ENCODE measurements at regions not wholly inside any gene's neighbourhood (a gene's known extent, or its start where the extent isn't known, plus 50 kb on each side); places are given as distances from the start of the nearest gene placed in this dataset.
"Not testable (repeated sequence)": the region's sequence is repeated elsewhere in the genome, so short reads cannot be mapped to it uniquely, and the experiment has no call there.

- Histone ChIP-seq H3K9me3 (no peaks in the 10 kb centered on the region), H3K36me3 (no peaks in the 10 kb centered on the region), H3K4me1 (no peaks in the 10 kb centered on the region), H3K27ac (no peak overlapping the region), H3K4me3 (no peak overlapping the region), H3K27me3 (no peaks in the 10 kb centered on the region)
- no peak for ATAC-seq
- TF ChIP-seq, protein P1, sequence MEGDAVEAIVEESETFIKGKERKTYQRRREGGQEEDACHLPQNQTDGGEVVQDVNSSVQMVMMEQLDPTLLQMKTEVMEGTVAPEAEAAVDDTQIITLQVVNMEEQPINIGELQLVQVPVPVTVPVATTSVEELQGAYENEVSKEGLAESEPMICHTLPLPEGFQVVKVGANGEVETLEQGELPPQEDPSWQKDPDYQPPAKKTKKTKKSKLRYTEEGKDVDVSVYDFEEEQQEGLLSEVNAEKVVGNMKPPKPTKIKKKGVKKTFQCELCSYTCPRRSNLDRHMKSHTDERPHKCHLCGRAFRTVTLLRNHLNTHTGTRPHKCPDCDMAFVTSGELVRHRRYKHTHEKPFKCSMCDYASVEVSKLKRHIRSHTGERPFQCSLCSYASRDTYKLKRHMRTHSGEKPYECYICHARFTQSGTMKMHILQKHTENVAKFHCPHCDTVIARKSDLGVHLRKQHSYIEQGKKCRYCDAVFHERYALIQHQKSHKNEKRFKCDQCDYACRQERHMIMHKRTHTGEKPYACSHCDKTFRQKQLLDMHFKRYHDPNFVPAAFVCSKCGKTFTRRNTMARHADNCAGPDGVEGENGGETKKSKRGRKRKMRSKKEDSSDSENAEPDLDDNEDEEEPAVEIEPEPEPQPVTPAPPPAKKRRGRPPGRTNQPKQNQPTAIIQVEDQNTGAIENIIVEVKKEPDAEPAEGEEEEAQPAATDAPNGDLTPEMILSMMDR (IDR thresholded peaks at IDR 0.05) = no peak
- TF ChIP-seq POLR2A (IDR thresholded peaks at IDR 0.05) = no peak
- no peak for TF ChIP-seq EP300 (IDR thresholded peaks at IDR 0.05)
- no peak for TF ChIP-seq POLR2AphosphoS5 (IDR thresholded peaks at IDR 0.05)
- 44 to 50% methylated on average over 1 of the region's 1 CpG for WGBS, 2 donors (ENCODE audit: low coverage in 1 of 2)
These were observed 997.2 kb downstream of the DIPK2A start for GRCh38 chr3:144968750-144969350.

DNA sequence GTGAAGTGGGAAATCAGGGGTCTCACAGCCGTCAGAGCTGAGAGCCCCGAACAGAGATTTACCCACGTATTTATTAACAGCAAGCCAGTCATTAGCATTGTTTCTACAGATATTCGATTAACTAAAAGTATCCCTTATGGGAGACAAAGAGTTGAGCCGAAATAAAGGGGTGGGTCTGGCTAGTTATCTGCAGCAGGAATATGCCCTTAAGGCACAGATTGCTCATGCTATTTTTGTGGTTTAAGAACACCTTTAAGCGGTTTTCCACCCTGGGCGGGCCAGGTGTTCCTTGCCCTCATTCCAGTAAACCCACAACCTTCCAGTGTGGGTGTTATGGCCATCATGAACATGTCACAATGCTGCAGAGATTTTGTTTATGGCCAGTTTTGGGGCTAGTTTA is 1012.9 kb downstream of the DIPK2A start:
- not testable (repeated sequence) for H3K27ac ChIP-seq, H3K4me1 ChIP-seq, H3K36me3 ChIP-seq, ATAC-seq, H3K4me3 ChIP-seq, H3K9me3 ChIP-seq, H3K27me3 ChIP-seq
- WGBS, 2 donors (ENCODE audit: low coverage in 1 of 2) = 97 to 100% methylated on average over 7 of the region's 7 CpGs

GRCh38 chr3:144989807-144990206 is 1018.2 kb downstream of the DIPK2A start:
- Histone ChIP-seq H3K4me1 (no peaks in the 10 kb centered on the region), H3K36me3 (no peaks in the 10 kb centered on the region), H3K9me3 (no peaks in the 10 kb centered on the region), H3K4me3 (no peak overlapping the region), H3K27ac (no peak overlapping the region), H3K27me3 (no peaks in the 10 kb centered on the region)
- TF ChIP-seq POLR2A (IDR thresholded peaks at IDR 0.05) (no peak), EP300 (IDR thresholded peaks at IDR 0.05) (no peak), POLR2AphosphoS5 (IDR thresholded peaks at IDR 0.05) (no peak)
- TF ChIP-seq, protein P1 (IDR thresholded peaks at IDR 0.05) = no peak
- no peak for ATAC-seq
- 18 to 68% methylated on average over 2 of the region's 2 CpGs for WGBS, 2 donors (ENCODE audit: low coverage in 1 of 2)

DNA sequence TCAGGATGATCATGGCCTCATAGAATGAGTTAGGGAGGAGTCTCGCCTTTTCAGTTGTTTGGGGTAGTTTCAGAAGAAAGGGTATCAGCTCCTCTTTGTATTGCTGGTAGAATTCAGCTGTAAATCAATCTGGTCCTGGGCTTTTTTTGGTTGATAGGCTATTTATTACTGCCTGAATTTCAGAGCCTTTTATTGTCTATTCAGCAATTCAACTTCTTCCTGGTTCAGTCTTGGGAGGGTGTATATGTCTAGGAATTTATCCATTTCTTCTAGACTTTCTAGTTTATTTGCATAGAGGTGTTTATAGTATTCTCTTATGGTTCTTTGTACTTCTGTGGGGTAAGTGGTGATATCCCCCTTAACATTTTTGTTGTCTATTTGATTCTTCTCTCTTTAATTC is 1024.2 kb downstream of the DIPK2A start:
- Histone ChIP-seq H3K9me3 (peaks cover 0 to 5% (median 0%) of the 10 kb centered on the region in 3 donors), H3K4me1 (no peaks in the 10 kb centered on the region), H3K36me3 (no peaks in the 10 kb centered on the region), H3K4me3 (no peak overlapping the region), H3K27me3 (no peaks in the 10 kb centered on the region), H3K27ac (no peak overlapping the region)
- ATAC-seq = no peak
- WGBS, 2 donors (ENCODE audit: low coverage in 1 of 2) = 57 to 93% methylated on average over 1 of the region's 1 CpG
- TF ChIP-seq POLR2A (IDR thresholded peaks at IDR 0.05) = no peak
- TF ChIP-seq, protein P1 (IDR thresholded peaks at IDR 0.05) = no peak
- TF ChIP-seq POLR2AphosphoS5 (IDR thresholded peaks at IDR 0.05) = no peak
- no peak for TF ChIP-seq EP300 (IDR thresholded peaks at IDR 0.05)

DNA sequence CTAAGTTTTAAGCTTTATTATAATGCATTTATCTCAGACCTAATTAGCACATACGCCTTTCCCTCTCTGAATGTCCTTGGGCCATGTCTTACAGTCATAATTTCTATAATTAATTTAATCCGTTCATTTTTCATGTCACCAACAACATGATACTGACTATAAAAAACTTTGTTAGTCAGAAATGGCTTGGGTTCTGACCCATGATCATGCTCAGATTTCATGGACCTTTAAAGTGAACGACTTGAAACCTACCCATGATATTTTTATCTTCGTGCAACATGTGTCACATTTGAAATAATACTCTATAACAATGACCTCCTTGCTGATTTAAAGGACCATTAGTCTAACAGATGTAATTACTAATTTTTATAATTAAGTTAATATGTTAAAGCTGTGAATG is 1033.8 kb downstream of the DIPK2A start:
- no peaks in the 10 kb centered on the region for H3K27me3 ChIP-seq
- no peaks in the 10 kb centered on the region for H3K36me3 ChIP-seq
- no peak for ATAC-seq
- H3K9me3 ChIP-seq = peaks cover 0 to 19% (median 0%) of the 10 kb centered on the region in 3 donors
- no peak for TF ChIP-seq POLR2A (IDR thresholded peaks at IDR 0.05)
- TF ChIP-seq POLR2AphosphoS5 (IDR thresholded peaks at IDR 0.05) = no peak
- TF ChIP-seq, protein P1 (IDR thresholded peaks at IDR 0.05) = no peak
- TF ChIP-seq EP300 (IDR thresholded peaks at IDR 0.05) = no peak
- H3K4me1 ChIP-seq = no peaks in the 10 kb centered on the region
- no peak overlapping the region for H3K4me3 ChIP-seq
- no peak overlapping the region for H3K27ac ChIP-seq
- WGBS, 2 donors (ENCODE audit: low coverage in 1 of 2) = 75 to 76% methylated on average over 4 of the region's 4 CpGs
